ENCODE measurements at regions not wholly inside any gene's neighbourhood (a gene's known extent, or its start where the extent isn't known, plus 50 kb on each side); places are given as distances from the start of the nearest gene placed in this dataset.
A peak's percentile ranks its signal among the peaks of the same experiment; 100 is the strongest.

DNA sequence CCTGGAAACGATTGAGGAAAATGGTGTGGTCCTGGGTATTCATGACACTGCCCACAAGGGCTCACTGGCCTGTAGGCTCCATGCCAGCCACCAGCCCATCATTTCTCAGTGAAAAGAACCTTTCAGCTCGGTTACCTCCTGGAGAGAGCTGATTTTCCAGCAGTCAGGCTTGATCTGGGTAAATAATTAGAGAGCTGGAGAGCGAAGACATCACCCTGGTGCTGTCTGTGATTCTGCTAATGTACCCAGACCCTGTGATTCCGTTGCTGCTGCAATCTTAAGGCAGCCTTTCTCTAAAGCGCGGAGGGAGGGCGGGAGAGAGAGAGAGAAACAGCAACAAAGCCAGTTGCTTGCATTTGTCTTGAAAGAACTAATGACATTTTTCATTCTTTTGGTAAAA, 221.9 kb upstream of the TOPAZ1 start:
- TF ChIP-seq, protein P1, sequence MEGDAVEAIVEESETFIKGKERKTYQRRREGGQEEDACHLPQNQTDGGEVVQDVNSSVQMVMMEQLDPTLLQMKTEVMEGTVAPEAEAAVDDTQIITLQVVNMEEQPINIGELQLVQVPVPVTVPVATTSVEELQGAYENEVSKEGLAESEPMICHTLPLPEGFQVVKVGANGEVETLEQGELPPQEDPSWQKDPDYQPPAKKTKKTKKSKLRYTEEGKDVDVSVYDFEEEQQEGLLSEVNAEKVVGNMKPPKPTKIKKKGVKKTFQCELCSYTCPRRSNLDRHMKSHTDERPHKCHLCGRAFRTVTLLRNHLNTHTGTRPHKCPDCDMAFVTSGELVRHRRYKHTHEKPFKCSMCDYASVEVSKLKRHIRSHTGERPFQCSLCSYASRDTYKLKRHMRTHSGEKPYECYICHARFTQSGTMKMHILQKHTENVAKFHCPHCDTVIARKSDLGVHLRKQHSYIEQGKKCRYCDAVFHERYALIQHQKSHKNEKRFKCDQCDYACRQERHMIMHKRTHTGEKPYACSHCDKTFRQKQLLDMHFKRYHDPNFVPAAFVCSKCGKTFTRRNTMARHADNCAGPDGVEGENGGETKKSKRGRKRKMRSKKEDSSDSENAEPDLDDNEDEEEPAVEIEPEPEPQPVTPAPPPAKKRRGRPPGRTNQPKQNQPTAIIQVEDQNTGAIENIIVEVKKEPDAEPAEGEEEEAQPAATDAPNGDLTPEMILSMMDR (IDR thresholded peaks at IDR 0.05), result no peak

DNA sequence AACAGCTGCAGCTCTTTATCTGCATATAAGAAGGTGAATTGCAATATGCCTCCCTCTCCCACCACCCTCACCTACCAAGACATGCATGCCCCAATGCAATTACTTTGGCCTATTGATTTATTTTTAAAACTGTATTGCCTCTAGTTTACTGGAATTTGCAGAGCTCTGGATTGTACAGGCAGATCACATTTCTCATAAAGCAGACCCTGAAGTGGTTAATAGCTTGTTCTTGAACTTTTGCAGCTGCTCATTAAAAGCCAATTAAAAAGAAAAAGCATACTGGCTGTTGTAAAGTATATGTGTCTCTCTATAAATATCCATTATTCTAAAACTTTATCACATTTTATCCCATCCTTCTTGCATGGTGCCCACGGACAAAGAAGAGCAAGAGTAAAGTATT, 221.5 kb upstream of the TOPAZ1 start:
- TF ChIP-seq, protein P1 (IDR thresholded peaks at IDR 0.05), result no peak

DNA sequence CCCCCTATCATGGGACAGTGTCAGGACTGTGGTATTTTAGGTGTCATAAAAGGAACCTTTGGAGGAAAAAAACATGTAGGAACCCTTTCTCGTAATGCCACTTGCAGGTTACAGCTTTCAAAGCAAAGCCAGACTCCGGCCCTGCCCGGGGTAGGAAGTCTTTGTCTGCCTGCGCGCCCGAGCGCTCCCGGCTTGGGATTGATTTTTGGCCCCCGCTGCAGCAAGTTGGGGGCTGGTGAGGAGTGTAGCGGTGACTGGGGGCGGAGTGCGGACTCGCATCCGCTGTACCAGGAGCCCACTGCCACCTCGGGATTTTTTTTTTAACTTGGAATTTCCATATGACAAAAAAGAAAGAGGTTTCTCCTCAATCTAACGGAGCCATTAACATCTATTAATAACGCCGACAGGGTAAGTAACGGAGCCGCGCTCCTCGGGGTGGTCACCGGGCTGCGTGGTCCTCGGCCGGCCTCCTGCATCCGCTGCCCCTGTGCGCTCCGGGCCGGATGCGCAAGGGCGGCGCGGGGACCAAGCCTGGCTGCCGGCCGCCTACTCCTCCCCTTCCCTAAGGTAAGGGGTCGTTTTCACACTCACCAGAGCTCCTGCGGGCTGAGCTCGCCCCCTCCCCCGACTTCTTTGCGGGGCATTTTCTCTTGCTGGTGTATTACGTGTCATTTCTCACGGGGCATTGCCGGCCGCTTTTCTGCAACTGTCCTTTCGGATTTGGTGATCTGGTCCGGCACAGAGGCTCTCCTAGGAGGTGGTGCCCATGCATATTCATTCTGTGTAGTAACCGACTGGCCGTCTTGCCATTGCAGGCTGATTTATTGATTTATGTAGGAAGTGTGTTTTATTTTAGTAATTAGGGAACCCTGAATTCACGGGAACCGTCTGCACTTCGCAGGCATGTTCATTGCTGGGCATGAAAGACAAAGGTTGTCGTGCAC, 219.8 kb upstream of the TOPAZ1 start:
- TF ChIP-seq, protein P1 (IDR thresholded peaks at IDR 0.05), result no peak

DNA sequence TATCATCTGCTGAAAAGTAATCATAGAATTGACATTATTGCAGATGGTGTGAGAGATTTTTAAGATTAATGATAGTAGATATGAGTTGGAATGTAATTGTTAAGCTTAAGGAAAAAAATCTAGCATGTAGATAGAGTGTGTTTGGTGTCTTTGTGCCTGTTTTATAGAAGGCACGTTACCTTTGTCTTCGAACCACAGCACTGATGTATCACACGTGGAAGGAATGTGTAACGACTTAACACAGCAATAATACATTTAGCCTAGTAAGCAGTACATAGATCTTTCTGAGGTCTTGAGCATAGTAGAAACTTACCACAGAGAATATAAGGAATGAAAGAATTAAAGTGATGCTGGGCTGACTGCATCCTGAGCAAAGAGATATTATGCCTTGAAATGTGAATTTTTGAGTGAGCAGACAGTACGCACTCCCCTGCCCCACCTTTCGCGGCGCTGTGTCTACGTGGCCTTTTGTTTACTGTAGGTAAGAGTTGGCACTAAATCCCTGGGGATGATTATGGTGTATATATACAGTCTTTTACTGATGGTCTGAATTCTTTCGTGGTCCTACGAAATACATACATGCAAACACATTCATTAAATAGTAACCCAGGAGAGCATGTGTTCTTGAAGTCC, 217.6 kb upstream of the TOPAZ1 start:
- TF ChIP-seq, protein P1 (IDR thresholded peaks at IDR 0.05), result peak; percentile 17; the same call in 1 of the 2 replicates

DNA sequence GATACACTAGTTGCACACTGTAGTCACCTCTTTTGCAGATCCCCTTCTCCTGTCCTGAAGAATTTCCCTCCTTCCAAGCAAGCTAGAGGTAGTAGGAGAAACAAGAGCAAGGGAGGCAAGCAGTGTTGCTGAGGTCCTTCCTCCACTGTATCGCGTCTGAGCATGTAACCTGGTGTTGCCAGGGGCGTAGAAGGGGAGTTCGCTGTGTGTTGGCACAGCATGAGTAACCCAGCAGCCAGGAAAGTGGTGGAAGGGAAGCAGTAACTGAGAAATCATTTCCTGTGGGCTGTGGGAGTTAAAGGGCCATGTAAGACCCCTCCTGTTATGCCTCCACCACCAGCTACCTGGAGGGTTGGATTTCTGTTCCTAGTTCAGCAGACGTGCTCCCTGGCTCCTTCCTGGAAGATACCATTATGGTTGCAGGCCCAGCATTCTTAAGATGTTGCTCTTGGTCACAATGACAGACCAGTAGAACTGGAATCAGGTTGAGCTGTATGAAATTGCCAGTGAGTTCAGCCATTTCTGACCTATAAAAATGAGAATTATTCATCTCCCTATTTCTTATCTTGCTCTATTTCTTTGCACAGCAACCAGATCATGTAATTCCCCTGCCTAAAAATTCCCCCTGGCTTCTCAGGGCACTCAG, 215.3 kb upstream of the TOPAZ1 start:
- TF ChIP-seq, protein P1 (IDR thresholded peaks at IDR 0.05), result no peak

DNA sequence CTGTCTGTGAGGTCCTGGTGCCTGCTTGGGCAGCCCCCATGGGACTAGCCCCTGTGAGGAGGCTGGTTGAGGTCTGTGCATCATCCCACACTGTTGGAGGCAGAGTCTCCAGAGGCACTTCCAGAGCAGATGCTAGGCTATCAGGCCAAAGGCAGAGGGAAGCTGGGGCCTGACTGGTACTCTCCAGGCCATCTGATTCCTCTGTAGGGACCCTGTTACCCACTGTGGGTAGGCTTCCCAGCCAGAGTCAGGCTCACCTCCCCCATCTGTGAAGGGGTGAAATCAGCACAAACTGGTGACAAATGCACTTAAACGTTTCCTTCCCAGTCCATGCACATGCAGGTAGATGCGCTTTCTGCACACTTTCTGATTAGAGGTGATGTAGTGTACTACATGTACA, 212.6 kb upstream of the TOPAZ1 start:
- TF ChIP-seq, protein P1 (IDR thresholded peaks at IDR 0.05), result no peak

DNA sequence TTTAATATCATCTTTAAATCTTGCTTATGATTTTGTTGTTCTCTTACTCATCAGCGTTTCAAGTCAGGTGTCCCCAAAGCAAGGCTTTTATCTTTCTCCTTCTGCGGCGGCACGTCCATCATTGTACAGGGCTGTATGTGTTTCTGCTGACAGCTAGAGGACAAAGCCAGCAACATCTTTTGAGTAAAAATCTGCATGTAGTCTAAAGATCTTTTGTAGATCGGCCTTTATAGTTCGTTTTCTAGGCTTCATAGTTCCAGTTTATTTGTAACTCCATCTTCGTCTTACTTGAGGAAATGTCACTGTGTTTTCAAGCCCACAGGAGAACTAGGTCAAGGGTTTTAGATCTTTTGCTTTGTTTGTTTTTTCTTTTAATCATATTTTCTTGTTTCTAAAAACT, 211.4 kb upstream of the TOPAZ1 start:
- TF ChIP-seq, protein P1 (IDR thresholded peaks at IDR 0.05), result no peak
